GM18868 (cell line): ENCODE measurements at regions not wholly inside any gene's neighbourhood (a gene's known extent, or its start where the extent isn't known, plus 50 kb on each side); places are given as distances from the start of the nearest gene placed in this dataset.
"Not testable (repeated sequence)": the region's sequence is repeated elsewhere in the genome, so short reads cannot be mapped to it uniquely, and the experiment has no call there.

Experiments
- ATAC-seq: cut with Tn5 transposase; IDR thresholded peaks from one replicate; pipeline ENCODE4 v1.9.1; 2021; ENCODE audit warnings: mild to moderate bottlenecking, moderate library complexity; ENCODE audit not compliant: unreplicated experiment

- no peak for ATAC-seq
Observed at GRCh38 chr14:105910426-105910825, 384.0 kb downstream of the TMEM121 start.

DNA sequence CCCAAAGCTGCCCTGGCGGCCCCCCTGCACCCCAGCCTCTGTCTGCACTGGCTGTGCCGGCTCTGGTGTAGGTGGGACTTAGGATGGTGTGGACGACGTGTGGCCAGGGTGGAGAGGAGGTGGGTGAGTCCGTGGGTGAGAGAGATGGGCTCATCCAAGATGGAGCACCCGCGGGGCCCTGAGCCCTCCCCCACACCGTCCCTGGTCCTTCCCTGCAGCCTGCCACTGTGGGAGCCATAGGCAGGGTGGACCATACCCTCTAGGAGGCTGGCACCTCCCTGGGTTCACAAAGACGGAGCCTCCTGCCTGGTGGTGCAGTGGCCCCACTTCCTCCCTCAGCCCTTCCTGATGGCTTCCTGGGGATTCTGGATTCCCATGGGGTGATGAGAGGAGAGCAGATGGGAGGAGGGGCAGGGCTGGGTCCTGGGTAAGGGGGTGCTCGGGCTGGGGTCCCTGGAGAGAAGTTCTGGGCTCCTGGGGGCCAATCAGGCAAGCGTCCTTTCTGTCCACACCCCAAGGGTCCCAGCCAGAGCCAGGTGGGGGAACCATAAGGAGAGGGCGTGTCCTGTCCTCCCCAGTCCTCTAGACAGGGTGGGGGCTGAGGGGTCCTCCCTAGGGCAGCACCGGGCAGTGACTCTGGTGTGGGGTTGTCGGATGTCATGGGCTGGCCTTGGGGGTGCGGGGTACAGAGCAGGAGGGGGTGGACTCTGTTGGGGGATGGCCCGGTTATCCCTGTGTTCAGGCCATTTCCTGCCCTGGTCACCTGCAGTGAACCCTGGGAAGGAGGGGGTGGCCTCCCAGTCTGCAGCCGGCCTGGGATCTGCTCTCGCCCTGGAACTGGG lies 384.8 kb downstream of the TMEM121 start:
- no peak for ATAC-seq

DNA sequence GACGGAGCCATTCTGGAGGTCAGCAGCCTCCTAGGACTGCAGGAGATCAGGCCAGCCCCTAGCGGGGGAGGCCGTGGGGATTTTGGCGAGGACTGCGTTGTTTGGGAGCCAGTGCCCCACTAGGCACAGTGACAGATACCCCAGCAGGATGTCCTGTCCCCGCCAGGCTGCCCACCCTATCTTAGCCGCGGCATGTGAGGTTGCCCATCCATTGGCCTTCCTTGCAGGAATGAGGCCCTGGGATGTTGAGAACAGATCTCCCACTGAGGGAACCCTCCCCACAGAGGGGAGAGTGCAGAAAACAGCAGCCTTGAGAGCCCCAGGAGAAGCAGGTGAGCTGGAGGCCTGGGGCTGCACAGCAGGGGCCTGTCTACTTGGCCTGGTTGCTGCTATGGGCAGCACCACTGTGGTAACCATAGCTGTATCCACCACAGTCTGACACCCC lies 385.5 kb downstream of the TMEM121 start:
- ATAC-seq = not testable (repeated sequence)

GRCh38 chr14:105912641-105913180 lies 386.3 kb downstream of the TMEM121 start:
- no peak for ATAC-seq

GRCh38 chr14:105913221-105913620 lies 386.8 kb downstream of the TMEM121 start:
- no peak for ATAC-seq

GRCh38 chr14:105913861-105914260 lies 387.5 kb downstream of the TMEM121 start:
- no peak for ATAC-seq

DNA sequence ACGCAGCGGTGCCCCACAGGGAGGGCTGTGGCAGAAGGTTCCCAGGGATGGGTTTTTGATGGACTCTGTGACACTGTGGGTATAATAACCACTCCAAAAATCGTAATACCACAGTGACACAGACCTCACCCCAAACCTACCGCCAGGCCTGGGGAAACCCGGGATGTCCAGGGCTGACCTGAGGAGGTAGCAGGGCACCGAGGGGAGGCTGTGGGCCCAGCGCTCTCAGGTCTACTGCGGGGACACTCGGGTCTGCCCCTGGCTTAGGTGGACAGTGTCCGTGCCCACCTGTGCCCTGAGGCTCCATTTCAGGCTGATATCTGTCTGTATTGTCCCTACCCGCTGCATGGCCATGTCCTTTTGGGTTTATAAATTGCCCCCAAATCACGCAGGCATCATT lies 387.9 kb downstream of the TMEM121 start:
- ATAC-seq = not testable (repeated sequence)

DNA sequence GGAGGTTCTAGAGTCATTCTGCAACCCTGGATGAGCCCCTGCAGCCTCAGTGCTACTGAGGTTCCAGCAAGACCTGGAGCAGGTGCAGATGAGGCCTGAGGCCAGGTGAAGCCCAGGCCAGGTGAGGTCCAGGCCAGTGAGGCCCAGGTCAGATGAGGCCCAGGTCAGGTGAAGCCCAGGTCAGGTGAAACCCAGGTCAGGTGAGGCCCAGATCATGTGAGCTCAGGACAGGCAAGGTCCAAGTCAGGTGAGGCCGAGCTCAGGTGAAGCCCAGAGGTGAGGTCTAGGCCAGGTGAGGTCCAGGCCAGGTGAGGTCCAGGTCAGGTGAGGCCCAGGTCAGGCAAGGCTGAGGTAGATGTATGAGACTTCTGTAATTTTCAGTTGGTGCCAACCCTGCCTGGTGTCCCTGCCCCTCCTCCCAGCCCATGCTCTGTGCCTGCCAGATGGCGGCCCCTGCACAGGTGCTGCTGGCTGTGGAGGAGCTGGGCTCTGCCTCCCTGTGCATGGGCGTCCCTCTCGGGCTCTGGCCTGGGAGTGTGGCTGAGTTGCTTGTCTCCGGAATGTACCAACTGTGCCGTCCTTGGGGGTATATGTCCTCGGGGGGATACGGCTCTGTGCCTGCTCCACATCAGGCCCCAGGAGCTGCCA lies 388.5 kb downstream of the TMEM121 start:
- no peak for ATAC-seq

- ATAC-seq = not testable (repeated sequence)
Observed at GRCh38 chr14:105915546-105915945, 389.2 kb downstream of the TMEM121 start.

DNA sequence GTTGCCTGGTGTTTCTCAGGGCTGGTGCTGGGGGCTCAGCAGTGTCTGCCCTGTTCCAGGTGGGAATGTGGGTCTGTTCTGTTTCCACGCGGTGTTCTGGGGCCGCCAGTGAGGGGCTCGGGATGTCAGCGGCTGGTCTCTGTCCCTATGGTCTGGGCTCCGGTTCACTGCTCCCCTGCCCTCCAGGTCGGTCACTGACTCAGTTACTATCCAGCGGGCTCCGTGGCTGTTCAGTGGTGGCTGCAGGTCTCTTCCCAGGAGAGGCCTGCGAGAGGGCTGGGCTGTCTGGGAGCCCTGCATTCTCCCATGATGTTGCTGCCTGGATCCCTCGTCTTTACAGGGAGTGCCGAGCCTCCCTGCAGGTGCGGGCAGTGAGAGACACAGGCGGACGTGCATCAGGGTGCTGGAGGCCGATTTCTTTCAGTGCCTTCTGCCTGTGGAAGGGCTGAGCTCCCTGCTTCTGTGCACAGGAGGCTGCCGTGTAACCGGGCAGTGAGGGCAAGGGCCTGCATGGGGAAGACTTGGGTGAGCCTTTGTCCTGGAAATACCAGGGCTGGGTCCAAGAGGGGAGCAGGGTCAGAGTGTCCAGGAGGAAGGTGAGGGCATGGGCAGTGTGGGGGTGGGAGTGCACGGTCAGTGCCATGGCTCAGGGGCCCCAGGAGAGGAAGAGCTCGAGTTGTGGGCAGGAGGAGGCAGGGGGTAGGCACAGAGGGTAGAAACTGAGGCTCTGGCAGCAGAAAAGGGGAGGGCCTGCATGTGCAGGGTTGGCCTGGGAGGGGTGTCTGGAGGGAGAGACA lies 391.0 kb downstream of the TMEM121 start:
- not testable (repeated sequence) for ATAC-seq

DNA sequence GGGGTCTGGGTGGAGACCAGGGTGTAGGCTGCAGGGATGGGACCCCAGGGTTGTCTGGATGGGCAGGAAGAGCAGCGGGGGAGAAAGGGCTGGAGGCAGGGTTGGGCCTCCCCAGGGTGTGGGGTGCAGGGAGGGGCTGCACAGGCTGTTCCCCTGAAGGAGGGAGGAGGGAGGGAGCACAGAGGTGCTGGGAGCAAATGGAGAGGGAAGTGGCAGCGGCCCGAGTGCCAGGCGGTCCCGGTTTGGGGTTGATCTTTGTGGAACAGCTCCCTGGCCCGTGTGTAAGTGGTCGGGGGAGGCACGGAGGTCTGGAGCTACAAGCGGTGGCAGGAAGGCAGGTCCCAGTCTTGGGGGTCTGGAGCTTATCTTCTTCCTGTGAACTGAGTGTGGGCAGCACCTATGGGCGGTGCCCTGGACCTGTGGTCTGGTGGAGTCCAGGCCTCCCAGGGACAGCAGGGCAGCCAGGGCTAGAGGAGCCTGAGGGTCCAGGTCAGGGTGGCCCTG lies 391.6 kb downstream of the TMEM121 start:
- no peak for ATAC-seq

- no peak for ATAC-seq
Observed at GRCh38 chr14:105918496-105919262, 392.3 kb downstream of the TMEM121 start.

DNA sequence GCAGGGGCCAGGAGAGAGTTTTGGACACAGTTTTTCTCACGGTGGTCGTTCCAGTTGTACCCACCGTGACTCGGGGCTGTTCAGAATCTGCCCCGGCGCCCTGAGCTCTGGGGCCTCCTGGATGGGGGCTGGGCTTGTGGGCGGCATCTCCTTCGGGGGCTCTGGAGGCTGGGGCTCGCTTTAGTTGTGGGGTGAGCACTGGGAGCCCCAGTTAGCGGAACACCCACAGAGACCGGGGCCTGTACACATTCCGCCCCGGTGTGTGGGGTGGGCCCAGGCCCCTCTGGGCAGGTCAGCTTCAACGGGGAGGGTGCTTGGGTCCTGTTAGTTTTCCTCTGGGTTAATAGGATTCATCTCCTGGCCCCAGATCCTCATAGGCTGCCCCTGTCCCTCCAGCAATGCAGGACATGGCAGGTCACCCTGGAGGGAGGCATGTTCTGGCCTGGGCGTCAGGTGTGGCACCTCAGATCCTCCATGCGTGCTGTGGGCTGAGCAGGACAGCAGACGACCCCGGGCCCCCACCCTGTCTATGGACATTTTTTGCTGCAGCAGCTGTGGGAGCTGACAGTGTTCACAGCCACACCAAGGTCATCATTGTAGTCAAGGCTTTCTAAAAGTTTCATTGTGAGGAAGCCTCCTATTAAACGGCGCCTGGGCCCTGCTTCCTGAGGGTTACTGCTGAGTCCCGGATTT lies 393.2 kb downstream of the TMEM121 start:
- no peak for ATAC-seq

DNA sequence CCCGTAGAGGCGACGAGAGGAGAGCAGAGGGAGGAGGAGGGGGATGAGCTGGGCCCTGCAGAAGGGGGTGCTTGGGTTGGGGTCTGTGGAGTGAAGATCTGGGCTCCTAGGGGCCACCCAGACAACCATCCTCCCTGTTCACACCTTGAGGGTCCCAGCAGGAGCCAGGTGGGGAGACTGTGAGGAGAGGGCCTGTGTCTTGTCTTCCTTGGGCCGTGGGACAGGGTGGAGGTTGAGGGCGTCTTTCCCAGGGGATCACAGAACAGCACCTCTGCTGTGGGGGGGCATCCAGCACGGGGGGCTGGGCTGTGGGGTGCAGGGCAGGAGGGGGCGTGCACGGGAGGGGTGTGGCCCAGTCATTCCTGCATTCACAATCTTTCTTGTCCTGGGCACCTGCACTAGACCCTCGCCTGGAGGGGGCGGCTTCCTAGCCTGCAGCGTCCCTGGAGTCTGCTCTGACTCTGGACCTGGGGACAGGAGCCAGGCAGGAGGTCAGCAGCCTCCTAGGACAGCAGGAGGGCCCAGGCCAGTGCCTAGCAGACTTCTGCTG lies 393.8 kb downstream of the TMEM121 start:
- ATAC-seq = not testable (repeated sequence)

DNA sequence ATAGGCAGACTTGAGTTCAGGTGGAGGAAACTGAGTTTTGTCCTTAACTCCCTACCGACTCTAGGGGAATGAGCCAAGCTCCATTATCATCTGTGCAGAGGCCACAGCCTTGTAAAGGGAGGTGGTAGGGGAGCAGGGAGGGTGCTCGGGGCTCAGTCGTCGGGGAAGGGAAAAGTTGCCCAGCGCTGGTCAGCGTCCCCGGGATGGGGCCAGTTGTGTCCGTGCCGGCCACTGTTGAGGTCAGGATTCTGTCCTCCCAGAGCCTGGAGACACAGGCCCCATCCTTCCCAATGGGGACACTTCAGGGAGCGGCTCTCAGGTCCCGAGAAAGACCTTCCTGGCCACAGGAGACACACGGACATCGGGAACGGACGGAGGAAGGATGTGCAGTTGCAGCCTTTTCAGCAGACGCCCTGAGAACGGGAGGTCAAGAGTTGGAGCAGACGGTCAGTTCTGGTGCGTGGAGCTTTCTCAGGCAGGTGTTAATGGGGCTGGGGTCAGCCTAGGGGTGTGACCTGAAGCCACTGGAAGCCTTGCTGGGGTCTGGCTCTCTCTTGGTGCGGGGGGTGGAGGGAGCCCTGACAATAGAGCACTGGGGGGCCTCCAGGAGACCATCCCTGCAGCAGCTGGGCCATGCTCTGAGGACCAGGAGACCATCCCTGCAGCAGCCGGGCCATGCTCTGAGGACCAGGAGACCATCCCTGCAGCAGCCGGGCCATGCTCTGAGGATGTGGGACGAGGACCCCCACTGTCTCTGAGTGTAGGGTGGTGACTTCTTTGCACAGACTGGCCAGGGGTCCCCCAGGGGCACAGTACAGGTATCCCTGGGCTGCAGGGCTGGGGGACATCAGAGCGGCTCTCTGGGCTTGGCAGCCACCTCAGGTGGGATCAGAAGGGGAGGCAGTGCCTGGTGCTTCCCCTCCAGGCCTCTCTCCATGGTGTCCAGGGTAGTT lies 394.7 kb downstream of the TMEM121 start:
- not testable (repeated sequence) for ATAC-seq

DNA sequence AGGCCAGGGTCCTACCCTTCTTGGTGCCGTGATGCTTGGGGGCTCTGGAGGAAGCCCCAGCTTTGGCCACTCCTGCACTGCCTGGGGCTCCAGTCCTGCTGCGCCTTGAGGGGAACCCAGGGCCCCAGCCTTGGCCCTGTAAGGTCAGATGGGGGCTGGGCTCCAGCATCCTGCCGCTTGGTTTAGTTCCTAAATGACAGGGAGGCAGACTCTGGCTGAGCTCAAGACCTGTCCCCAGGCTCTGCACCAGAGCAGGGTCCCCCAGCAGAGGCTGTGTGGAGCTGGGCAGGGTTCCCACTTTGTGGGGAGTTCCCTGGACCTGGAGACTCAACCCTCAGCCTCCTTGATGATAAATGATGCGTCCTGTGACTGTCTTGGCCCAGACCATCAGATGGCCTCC lies 395.4 kb downstream of the TMEM121 start:
- ATAC-seq = not testable (repeated sequence)

GRCh38 chr14:105923520-105924191 lies 397.3 kb downstream of the TMEM121 start:
- ATAC-seq = not testable (repeated sequence)
